Epithelial cell of proximal tubule (primary cell): ENCODE measurements at regions not wholly inside any gene's neighbourhood (a gene's known extent, or its start where the extent isn't known, plus 50 kb on each side); places are given as distances from the start of the nearest gene placed in this dataset.
"Not testable (repeated sequence)": the region's sequence is repeated elsewhere in the genome, so short reads cannot be mapped to it uniquely, and the experiment has no call there.

Experiments used
- DNase-seq: peaks from one replicate; pipeline ENCODE4 v3.0.0-alpha.2; 2011; ENCODE audit warnings: low read depth
- H3K4me3 ChIP-seq: 2 replicates; pipeline ENCODE4 v1.5.1; 2011; ENCODE audit warnings: low read depth, mild to moderate bottlenecking, low read length
- CTCF ChIP-seq: conservative IDR thresholded peaks from 2 replicates; pipeline ENCODE4 v1.5.1; 2012; ENCODE audit warnings: low read depth, mild to moderate bottlenecking, low read length

- H3K4me3 ChIP-seq = no peak overlapping the region
- DNase-seq = no peak
- TF ChIP-seq CTCF = no peak
Observed at GRCh38 chr10:105585753-105586152, 944.7 kb downstream of the SORCS3 start.

GRCh38 chr10:105585171-105585570 is 944.1 kb downstream of the SORCS3 start:
- no peak for DNase-seq
- TF ChIP-seq CTCF = no peak
- H3K4me3 ChIP-seq = no peak overlapping the region

- H3K4me3 ChIP-seq = no peak overlapping the region
- no peak for TF ChIP-seq CTCF
- DNase-seq = no peak
Observed at GRCh38 chr10:105579112-105579511, 938.0 kb downstream of the SORCS3 start.

- TF ChIP-seq CTCF = no peak
- H3K4me3 ChIP-seq = no peak overlapping the region
- no peak for DNase-seq
Observed at GRCh38 chr10:105577865-105578607, 936.9 kb downstream of the SORCS3 start.

- no peak for DNase-seq
- H3K4me3 ChIP-seq = no peak overlapping the region
- no peak for TF ChIP-seq CTCF
Observed at GRCh38 chr10:105559333-105560097, 918.4 kb downstream of the SORCS3 start.

- not testable (repeated sequence) for H3K4me3 ChIP-seq
Observed at GRCh38 chr10:105550453-105550852, 909.4 kb downstream of the SORCS3 start.

GRCh38 chr10:105549731-105550130 is 908.6 kb downstream of the SORCS3 start:
- no peak for TF ChIP-seq CTCF
- no peak overlapping the region for H3K4me3 ChIP-seq
- DNase-seq = no peak

More at GRCh38 chr10:105550453-105550852, 909.4 kb downstream of the SORCS3 start:
- not testable (repeated sequence) for DNase-seq
